ENCODE measurements at regions not wholly inside any gene's neighbourhood (a gene's known extent, or its start where the extent isn't known, plus 50 kb on each side); places are given as distances from the start of the nearest gene placed in this dataset.

- TF ChIP-seq, protein P1, sequence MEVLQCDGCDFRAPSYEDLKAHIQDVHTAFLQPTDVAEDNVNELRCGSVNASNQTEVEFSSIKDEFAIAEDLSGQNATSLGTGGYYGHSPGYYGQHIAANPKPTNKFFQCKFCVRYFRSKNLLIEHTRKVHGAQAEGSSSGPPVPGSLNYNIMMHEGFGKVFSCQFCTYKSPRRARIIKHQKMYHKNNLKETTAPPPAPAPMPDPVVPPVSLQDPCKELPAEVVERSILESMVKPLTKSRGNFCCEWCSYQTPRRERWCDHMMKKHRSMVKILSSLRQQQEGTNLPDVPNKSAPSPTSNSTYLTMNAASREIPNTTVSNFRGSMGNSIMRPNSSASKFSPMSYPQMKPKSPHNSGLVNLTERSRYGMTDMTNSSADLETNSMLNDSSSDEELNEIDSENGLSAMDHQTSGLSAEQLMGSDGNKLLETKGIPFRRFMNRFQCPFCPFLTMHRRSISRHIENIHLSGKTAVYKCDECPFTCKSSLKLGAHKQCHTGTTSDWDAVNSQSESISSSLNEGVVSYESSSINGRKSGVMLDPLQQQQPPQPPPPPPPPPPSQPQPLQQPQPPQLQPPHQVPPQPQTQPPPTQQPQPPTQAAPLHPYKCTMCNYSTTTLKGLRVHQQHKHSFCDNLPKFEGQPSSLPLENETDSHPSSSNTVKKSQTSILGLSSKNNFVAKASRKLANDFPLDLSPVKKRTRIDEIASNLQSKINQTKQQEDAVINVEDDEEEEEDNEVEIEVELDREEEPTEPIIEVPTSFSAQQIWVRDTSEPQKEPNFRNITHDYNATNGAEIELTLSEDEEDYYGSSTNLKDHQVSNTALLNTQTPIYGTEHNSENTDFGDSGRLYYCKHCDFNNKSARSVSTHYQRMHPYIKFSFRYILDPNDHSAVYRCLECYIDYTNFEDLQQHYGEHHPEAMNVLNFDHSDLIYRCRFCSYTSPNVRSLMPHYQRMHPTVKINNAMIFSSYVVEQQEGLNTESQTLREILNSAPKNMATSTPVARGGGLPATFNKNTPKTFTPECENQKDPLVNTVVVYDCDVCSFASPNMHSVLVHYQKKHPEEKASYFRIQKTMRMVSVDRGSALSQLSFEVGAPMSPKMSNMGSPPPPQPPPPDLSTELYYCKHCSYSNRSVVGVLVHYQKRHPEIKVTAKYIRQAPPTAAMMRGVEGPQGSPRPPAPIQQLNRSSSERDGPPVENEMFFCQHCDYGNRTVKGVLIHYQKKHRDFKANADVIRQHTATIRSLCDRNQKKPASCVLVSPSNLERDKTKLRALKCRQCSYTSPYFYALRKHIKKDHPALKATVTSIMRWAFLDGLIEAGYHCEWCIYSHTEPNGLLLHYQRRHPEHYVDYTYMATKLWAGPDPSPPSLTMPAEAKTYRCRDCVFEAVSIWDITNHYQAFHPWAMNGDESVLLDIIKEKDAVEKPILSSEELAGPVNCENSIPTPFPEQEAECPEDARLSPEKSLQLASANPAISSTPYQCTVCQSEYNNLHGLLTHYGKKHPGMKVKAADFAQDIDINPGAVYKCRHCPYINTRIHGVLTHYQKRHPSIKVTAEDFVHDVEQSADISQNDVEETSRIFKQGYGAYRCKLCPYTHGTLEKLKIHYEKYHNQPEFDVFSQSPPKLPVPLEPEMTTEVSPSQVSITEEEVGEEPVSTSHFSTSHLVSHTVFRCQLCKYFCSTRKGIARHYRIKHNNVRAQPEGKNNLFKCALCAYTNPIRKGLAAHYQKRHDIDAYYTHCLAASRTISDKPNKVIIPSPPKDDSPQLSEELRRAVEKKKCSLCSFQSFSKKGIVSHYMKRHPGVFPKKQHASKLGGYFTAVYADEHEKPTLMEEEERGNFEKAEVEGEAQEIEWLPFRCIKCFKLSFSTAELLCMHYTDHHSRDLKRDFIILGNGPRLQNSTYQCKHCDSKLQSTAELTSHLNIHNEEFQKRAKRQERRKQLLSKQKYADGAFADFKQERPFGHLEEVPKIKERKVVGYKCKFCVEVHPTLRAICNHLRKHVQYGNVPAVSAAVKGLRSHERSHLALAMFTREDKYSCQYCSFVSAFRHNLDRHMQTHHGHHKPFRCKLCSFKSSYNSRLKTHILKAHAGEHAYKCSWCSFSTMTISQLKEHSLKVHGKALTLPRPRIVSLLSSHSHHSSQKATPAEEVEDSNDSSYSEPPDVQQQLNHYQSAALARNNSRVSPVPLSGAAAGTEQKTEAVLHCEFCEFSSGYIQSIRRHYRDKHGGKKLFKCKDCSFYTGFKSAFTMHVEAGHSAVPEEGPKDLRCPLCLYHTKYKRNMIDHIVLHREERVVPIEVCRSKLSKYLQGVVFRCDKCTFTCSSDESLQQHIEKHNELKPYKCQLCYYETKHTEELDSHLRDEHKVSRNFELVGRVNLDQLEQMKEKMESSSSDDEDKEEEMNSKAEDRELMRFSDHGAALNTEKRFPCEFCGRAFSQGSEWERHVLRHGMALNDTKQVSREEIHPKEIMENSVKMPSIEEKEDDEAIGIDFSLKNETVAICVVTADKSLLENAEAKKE (CRISPR knock-in tag; IDR thresholded peaks at IDR 0.05) = no peak
Observed at GRCh38 chr6:159104931-159105330, 60.1 kb upstream of the TAGAP start (continued).

- Histone ChIP-seq H3K4me2 (peak overlapping the region; percentile 72), H3K27ac (ENCODE audit: low read depth) (no peak overlapping the region), H3K4me3 (no peak overlapping the region), H3K79me2 (replicated peaks; ENCODE audit: insufficient read depth) (no peaks in the 10 kb centered on the region), H2AFZ (peak overlapping the region; percentile 100), H3K4me1 (ENCODE audit: insufficient read depth) (peaks cover 7% of the 10 kb centered on the region; the same call in 1 of the 2 replicates), H4K20me1 (replicated peaks; ENCODE audit: insufficient read depth) (no peaks in the 10 kb centered on the region), H3K36me3 (ENCODE audit: insufficient read depth) (no peaks in the 10 kb centered on the region; the same call in 1 of the 2 replicates), H3K27me3 (ENCODE audit: insufficient read depth) (no peaks in the 10 kb centered on the region), H3F3A (replicated peaks; ENCODE audit: low read depth) (no peaks in the 10 kb centered on the region), H3K9me2 (ENCODE audit: insufficient read depth) (peaks cover under 1% of the 10 kb centered on the region; the same call in 1 of the 2 replicates)
- H3K4me3 Mint-ChIP-seq = no peak overlapping the region
- ATAC-seq (peak; percentile 93), DNase-seq (ENCODE audit: low spot score) (peak; percentile 83)
- H3K27me3 Mint-ChIP-seq (ENCODE audit: insufficient read depth, low read depth, poor library complexity) = peaks cover 3% of the 10 kb centered on the region
- H3K36me3 Mint-ChIP-seq (ENCODE audit: low read depth) = no peaks in the 10 kb centered on the region
- no peak overlapping the region for H3K27ac Mint-ChIP-seq
- peaks cover 31% of the 10 kb centered on the region for H3K4me1 Mint-ChIP-seq
- no peak for TF ChIP-seq ZNF331 (CRISPR knock-in tag; IDR thresholded peaks at IDR 0.05; ENCODE audit: low read depth)
- TF ChIP-seq, protein P2, sequence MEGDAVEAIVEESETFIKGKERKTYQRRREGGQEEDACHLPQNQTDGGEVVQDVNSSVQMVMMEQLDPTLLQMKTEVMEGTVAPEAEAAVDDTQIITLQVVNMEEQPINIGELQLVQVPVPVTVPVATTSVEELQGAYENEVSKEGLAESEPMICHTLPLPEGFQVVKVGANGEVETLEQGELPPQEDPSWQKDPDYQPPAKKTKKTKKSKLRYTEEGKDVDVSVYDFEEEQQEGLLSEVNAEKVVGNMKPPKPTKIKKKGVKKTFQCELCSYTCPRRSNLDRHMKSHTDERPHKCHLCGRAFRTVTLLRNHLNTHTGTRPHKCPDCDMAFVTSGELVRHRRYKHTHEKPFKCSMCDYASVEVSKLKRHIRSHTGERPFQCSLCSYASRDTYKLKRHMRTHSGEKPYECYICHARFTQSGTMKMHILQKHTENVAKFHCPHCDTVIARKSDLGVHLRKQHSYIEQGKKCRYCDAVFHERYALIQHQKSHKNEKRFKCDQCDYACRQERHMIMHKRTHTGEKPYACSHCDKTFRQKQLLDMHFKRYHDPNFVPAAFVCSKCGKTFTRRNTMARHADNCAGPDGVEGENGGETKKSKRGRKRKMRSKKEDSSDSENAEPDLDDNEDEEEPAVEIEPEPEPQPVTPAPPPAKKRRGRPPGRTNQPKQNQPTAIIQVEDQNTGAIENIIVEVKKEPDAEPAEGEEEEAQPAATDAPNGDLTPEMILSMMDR (conservative IDR thresholded peaks at IDR 0.05; ENCODE audit: low read depth in 2 of 2) = peak; percentile 88 to 93
- H3K9me3 Mint-ChIP-seq = no peaks in the 10 kb centered on the region
Observed at GRCh38 chr6:159104163-159104925, 59.6 kb upstream of the TAGAP start.

All from GM23338 (cell line).